Panc1 (cell line): ENCODE measurements at regions not wholly inside any gene's neighbourhood (a gene's known extent, or its start where the extent isn't known, plus 50 kb on each side); places are given as distances from the start of the nearest gene placed in this dataset.

Experiments used
- ATAC-seq: fragments of 200-7000 bp; cut with Tn5 transposase; 2 replicates; pipeline ENCODE4 v1.9.1; 2020; ENCODE audit warnings: mild to moderate bottlenecking, moderate library complexity
- BruUV-seq: library from RNA; stranded (reverse); fragments of 400-500 nt; replicated peaks from 2 replicates; lab custom pipeline; 2021; lab: Mats Ljungman, UMichigan
- CTCF ChIA-PET: fragments of 300-600 bp; sonication (Branson Sonifier 250); formaldehyde crosslinking; loops from one replicate; lab custom pipeline; 2022; ENCODE audit warnings: antibody characterized with exemption; lab: Charles Lee
- POLR2A ChIA-PET: fragments of 300-600 bp; sonication (Branson Sonifier 250); formaldehyde crosslinking; loops from one replicate; lab custom pipeline; 2022; ENCODE audit warnings: antibody characterized with exemption; lab: Charles Lee
- DNase-seq: peaks from one replicate; pipeline ENCODE4 v3.0.0-alpha.2; 2010; ENCODE audit warnings: low read depth, low spot score
- H3K27ac ChIP-seq: 2 replicates; pipeline ENCODE4 v1.5.1; 2011; ENCODE audit warnings: mild to moderate bottlenecking, low read length, inconsistent platforms
- H3K27me3 ChIP-seq: fragments of 200-500 bp; sonication (Bioruptor generic); 2 replicates; pipeline ENCODE4 v1.6.0; 2014; ENCODE audit warnings: low read length, inconsistent platforms; ENCODE audit not compliant: control insufficient read depth, insufficient read depth
- H3K36me3 ChIP-seq: fragments of 200-500 bp; sonication (Bioruptor generic); 2 replicates; pipeline ENCODE4 v1.5.1; 2014; ENCODE audit warnings: inconsistent platforms, mild to moderate bottlenecking, low read length, moderate library complexity; ENCODE audit not compliant: control insufficient read depth, insufficient read depth
- H3K4me1 ChIP-seq: 2 replicates; pipeline ENCODE4 v1.5.1; 2011; ENCODE audit warnings: inconsistent platforms, mild to moderate bottlenecking, low read length, moderate library complexity; ENCODE audit not compliant: control insufficient read depth, insufficient read depth
- H3K4me3 ChIP-seq, 2 experiments: 2 replicates each; pipeline ENCODE4 v1.5.1; 2011 to 2012; ENCODE audit warnings: low read depth in 2 of 2, low read length in 2 of 2, mild to moderate bottlenecking in 2 of 2, inconsistent platforms in 1 of 2, moderate library complexity in 1 of 2
- H3K9me3 ChIP-seq: fragments of 200-500 bp; sonication (Bioruptor generic); 2 replicates; pipeline ENCODE4 v1.5.1; 2014; ENCODE audit warnings: low read depth, mild to moderate bottlenecking, inconsistent platforms, low read length, moderate library complexity; ENCODE audit not compliant: control insufficient read depth, insufficient read depth
- CTCF ChIP-seq: fragments of 450-650 bp; IDR thresholded peaks from 2 replicates; pipeline ENCODE4 v1.5.1; 2017; ENCODE audit warnings: mild to moderate bottlenecking
- POLR2AphosphoS5 ChIP-seq: IDR thresholded peaks from 2 replicates; pipeline ENCODE4 v1.6.1; 2012; ENCODE audit warnings: mild to moderate bottlenecking, low read depth, low read length, moderate library complexity
- REST ChIP-seq, 2 experiments: IDR thresholded peaks; 2 replicates each; pipeline ENCODE4 v1.6.1; 2011 to 2012; ENCODE audit warnings: low read depth in 2 of 2, control low read depth in 1 of 2, low read length in 1 of 2, mild to moderate bottlenecking in 1 of 2, moderate library complexity in 1 of 2; ENCODE audit not compliant: insufficient read depth in 1 of 2
- SIN3A ChIP-seq: IDR thresholded peaks from 2 replicates; pipeline ENCODE4 v1.6.1; 2012; ENCODE audit warnings: low read depth, mild to moderate bottlenecking, low read length, moderate library complexity, borderline replicate concordance; ENCODE audit not compliant: insufficient read depth
- TCF7L2 ChIP-seq: IDR thresholded peaks from 2 replicates; pipeline ENCODE4 v1.6.1; 2011; ENCODE audit warnings: mild to moderate bottlenecking, low read depth, low read length, inconsistent platforms
- in situ Hi-C: cut with HindIII; loops from 2 replicates; pipeline ENCODE4 v1.10.0; 2016; ENCODE audit warnings: low sequenced_read_pairs, low pct_unique_long_range_greater_than_20kb
- intact Hi-C: fragments of 100-400 bp; cut with micrococcal nuclease; formaldehyde crosslinking; loops from one replicate; pipeline ENCODE4 v1.10.0; 2022; ENCODE audit not compliant: unreplicated experiment

DNA sequence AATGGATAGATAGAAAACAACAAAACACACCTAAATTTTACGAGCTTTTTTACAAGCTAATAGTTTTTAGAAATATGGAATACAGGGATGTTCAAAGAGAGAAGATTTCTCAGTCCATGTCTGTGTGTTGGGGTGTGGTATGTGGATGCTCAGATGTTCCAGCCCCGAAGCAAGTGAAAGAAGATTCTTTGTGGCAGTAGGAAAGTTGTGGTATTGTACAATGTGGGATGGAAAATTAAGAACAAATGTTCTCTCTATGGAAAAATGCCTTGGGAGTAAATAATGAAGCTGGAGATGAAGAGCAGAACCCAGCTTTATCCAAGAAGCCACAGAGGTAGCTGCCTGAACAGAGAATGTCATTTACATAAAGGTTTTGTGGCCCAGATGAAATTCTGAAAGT, 150.3 kb upstream of the PRKD1 start:
- ATAC-seq: no peak
- POLR2A ChIA-PET: no interaction called here
- CTCF ChIA-PET: no interaction called here

DNA sequence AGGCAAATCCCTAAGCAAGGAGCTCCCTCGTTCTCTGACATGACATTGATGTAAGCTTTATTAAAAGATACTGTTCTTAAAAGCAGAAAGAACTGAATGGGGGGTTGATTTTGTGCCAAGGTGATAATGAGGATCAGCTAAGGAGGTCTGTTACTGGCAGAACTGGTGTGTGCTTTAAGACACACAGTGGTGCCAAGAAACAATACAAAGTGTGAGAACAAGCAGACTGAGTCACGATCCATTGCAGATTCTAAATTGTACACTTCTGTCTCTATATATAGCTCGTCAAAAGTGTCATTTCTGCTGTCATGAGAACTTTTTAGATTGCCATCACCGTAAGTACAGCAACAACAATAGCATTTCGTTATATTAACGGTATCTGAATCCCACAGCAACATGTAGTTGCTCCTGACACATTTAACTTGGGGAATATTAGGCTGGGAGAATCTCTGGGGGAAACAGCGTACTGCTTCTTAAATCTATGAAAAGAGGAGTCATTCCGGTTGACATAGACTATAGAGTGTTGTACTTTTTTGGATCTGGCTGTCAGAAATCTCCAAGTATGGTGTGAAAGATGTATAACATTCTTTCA, 151.3 kb upstream of the PRKD1 start:
- Histone ChIP-seq H3K27me3 (no peaks in the 10 kb centered on the region), H3K27ac (no peak overlapping the region), H3K4me1 (no peaks in the 10 kb centered on the region), H3K36me3 (no peaks in the 10 kb centered on the region), H3K9me3 (no peaks in the 10 kb centered on the region), H3K4me3 (no peak overlapping the region)
- no TSS peak for BruUV-seq
- ChIA-PET CTCF (no interaction called here), POLR2A (no interaction called here)
- TF ChIP-seq REST (IDR thresholded peaks at IDR 0.05; ENCODE audit: insufficient read depth in 1 of 2, low read depth in 2 of 2, low read length in 1 of 2): no peak
- no peak for TF ChIP-seq POLR2AphosphoS5
- TF ChIP-seq SIN3A: no peak
- TF ChIP-seq TCF7L2: no peak
- no peak for TF ChIP-seq CTCF
- DNase-seq (no peak), ATAC-seq (no peak)
- intact Hi-C loops (no loop called here), in situ Hi-C loops (no loop called here)

More for the DNA sequence above, 150.3 kb upstream of the PRKD1 start:
- Histone ChIP-seq H3K27me3 (no peaks in the 10 kb centered on the region), H3K4me3 (no peak overlapping the region), H3K36me3 (no peaks in the 10 kb centered on the region), H3K4me1 (no peaks in the 10 kb centered on the region), H3K27ac (no peak overlapping the region), H3K9me3 (no peaks in the 10 kb centered on the region)
- no peak for TF ChIP-seq REST (IDR thresholded peaks at IDR 0.05; ENCODE audit: insufficient read depth in 1 of 2, low read depth in 2 of 2, low read length in 1 of 2)
- no peak for TF ChIP-seq SIN3A
- TF ChIP-seq TCF7L2: no peak
- no peak for TF ChIP-seq CTCF
- TF ChIP-seq POLR2AphosphoS5: no peak
- DNase-seq: no peak
- BruUV-seq: no TSS peak
- intact Hi-C loops (no loop called here), in situ Hi-C loops (no loop called here)
